GM23248 (cell line): ENCODE measurements at regions not wholly inside any gene's neighbourhood (a gene's known extent, or its start where the extent isn't known, plus 50 kb on each side); places are given as distances from the start of the nearest gene placed in this dataset.

Experiments used
- EZH2 ChIP-seq: fragments of 200-600 bp; sonication (generic); IDR thresholded peaks from 2 replicates; pipeline ENCODE4 v1.6.1; 2018; ENCODE audit warnings: antibody characterized with exemption, mild to moderate bottlenecking; ENCODE audit not compliant: insufficient read depth, poor library complexity, severe bottlenecking
- EZH2phosphoT487 ChIP-seq: fragments of 200-600 bp; sonication (generic); IDR thresholded peaks from 2 replicates; pipeline ENCODE4 v1.6.1; 2018; ENCODE audit warnings: antibody characterized with exemption, moderate library complexity, mild to moderate bottlenecking, low read depth; ENCODE audit not compliant: insufficient read depth

GRCh38 chr16:56101480-56101879 is 89.8 kb upstream of the GNAO1 start:
- no peak for TF ChIP-seq EZH2
- no peak for TF ChIP-seq EZH2phosphoT487
